ENCODE measurements at regions not wholly inside any gene's neighbourhood (a gene's known extent, or its start where the extent isn't known, plus 50 kb on each side); places are given as distances from the start of the nearest gene placed in this dataset.
A peak's percentile ranks its signal among the peaks of the same experiment; 100 is the strongest.

GRCh38 chr6:21845018-21845417, 251.5 kb downstream of the SOX4 start:
- FAIRE-seq (no peak), DNase-seq (ENCODE audit: low read depth) (no peak)
- no peak for TF ChIP-seq CTCF (IDR thresholded peaks at IDR 0.05; ENCODE audit: insufficient read depth, low read length, severe bottlenecking)
- H3K36me3 ChIP-seq (ENCODE audit: control insufficient read depth, insufficient read depth, low read length) = no peaks in the 10 kb centered on the region
- no peaks in the 10 kb centered on the region for H3K27me3 ChIP-seq (ENCODE audit: control insufficient read depth, insufficient read depth, low read length)
- H3K4me3 ChIP-seq (ENCODE audit: low read depth, low read length) = no peak overlapping the region

GRCh38 chr6:21845439-21846140, 252.0 kb downstream of the SOX4 start:
- Histone ChIP-seq H3K36me3 (ENCODE audit: control insufficient read depth, insufficient read depth, low read length) (no peaks in the 10 kb centered on the region), H3K4me3 (ENCODE audit: low read depth, low read length) (no peak overlapping the region), H3K27me3 (ENCODE audit: control insufficient read depth, insufficient read depth, low read length) (no peaks in the 10 kb centered on the region)
- no peak for TF ChIP-seq CTCF (IDR thresholded peaks at IDR 0.05; ENCODE audit: insufficient read depth, low read length, severe bottlenecking)
- FAIRE-seq (no peak), DNase-seq (ENCODE audit: low read depth) (no peak)

- Histone ChIP-seq H3K36me3 (ENCODE audit: control insufficient read depth, insufficient read depth, low read length) (no peaks in the 10 kb centered on the region), H3K4me3 (ENCODE audit: low read depth, low read length) (no peak overlapping the region), H3K27me3 (ENCODE audit: control insufficient read depth, insufficient read depth, low read length) (no peaks in the 10 kb centered on the region)
- no peak for FAIRE-seq
- TF ChIP-seq CTCF (IDR thresholded peaks at IDR 0.05; ENCODE audit: insufficient read depth, low read length, severe bottlenecking) = no peak
- peak; percentile 46 for DNase-seq (ENCODE audit: low read depth)
Observed at GRCh38 chr6:21846541-21847451, 253.2 kb downstream of the SOX4 start.

DNA sequence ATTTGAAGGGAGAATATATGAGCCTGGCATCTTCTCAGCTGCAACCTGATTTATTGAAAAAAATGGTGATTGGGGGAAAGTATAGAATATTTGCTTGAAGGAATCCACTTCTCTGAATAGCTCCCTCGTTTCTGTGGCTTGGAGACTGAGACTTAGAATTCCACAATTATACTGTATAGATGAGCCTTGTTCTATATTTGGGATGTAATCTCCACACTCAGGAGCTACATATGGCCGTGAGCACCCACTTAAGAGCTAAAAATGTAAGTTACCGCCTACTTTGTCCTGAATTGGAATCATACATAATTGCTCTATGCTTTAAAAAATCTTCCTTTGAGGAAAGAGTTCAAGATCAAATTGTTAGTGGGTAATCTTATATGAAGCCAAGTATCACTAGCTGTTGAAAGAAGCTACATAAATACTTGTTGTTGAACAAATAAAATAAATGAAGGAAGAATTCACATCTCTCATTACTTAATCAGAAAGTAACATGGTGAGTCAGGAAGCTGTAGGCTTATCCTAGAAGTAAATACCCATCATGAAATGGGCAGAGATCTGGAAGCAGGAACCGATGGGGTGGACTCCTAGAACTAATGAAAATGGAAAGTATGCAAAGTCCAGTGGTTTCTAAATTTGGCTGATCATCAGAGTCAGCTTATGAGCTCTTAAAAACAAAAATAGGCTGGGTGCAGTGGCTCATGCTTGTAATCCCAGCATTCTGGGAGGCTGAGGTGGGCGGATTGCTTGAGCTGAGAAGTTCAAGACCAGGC, 254.3 kb downstream of the SOX4 start:
- no peak for DNase-seq (ENCODE audit: low read depth)
- Histone ChIP-seq H3K27me3 (ENCODE audit: control insufficient read depth, insufficient read depth, low read length) (no peaks in the 10 kb centered on the region), H3K36me3 (ENCODE audit: control insufficient read depth, insufficient read depth, low read length) (no peaks in the 10 kb centered on the region), H3K4me3 (ENCODE audit: low read depth, low read length) (no peak overlapping the region)
- TF ChIP-seq CTCF (IDR thresholded peaks at IDR 0.05; ENCODE audit: insufficient read depth, low read length, severe bottlenecking) = no peak
- FAIRE-seq = no peak

GRCh38 chr6:21850691-21851090, 257.1 kb downstream of the SOX4 start:
- TF ChIP-seq CTCF (IDR thresholded peaks at IDR 0.05; ENCODE audit: insufficient read depth, low read length, severe bottlenecking) = no peak
- DNase-seq (ENCODE audit: low read depth) (no peak), FAIRE-seq (no peak)
- no peak overlapping the region for H3K4me3 ChIP-seq (ENCODE audit: low read depth, low read length)
- no peaks in the 10 kb centered on the region for H3K36me3 ChIP-seq (ENCODE audit: control insufficient read depth, insufficient read depth, low read length)
- H3K27me3 ChIP-seq (ENCODE audit: control insufficient read depth, insufficient read depth, low read length) = no peaks in the 10 kb centered on the region

Data from bronchial epithelial cell (primary cell).